ENCODE measurements at regions not wholly inside any gene's neighbourhood (a gene's known extent, or its start where the extent isn't known, plus 50 kb on each side); places are given as distances from the start of the nearest gene placed in this dataset.

DNA sequence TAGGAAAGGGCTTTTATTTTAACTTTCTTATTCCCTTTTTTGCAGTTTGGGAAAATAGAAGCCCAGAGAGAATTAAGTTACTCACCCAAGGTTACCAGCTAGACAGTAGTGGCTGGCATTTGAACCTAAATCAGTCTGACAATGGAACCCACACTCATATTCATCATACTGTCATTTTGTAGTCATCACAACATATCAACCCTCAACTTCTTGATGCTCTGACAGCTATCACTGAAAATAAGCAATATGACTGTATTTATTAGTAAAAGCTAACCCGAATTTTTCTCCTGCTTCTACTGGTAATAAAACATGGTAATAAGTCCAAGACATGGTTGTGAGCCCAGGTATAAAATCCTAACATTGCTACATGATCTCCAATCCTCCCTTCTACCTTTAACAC is 585.8 kb upstream of the UBE2E2 start:
- TF ChIP-seq, protein P1, sequence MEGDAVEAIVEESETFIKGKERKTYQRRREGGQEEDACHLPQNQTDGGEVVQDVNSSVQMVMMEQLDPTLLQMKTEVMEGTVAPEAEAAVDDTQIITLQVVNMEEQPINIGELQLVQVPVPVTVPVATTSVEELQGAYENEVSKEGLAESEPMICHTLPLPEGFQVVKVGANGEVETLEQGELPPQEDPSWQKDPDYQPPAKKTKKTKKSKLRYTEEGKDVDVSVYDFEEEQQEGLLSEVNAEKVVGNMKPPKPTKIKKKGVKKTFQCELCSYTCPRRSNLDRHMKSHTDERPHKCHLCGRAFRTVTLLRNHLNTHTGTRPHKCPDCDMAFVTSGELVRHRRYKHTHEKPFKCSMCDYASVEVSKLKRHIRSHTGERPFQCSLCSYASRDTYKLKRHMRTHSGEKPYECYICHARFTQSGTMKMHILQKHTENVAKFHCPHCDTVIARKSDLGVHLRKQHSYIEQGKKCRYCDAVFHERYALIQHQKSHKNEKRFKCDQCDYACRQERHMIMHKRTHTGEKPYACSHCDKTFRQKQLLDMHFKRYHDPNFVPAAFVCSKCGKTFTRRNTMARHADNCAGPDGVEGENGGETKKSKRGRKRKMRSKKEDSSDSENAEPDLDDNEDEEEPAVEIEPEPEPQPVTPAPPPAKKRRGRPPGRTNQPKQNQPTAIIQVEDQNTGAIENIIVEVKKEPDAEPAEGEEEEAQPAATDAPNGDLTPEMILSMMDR (IDR thresholded peaks at IDR 0.05) = no peak
- TF ChIP-seq EP300 (IDR thresholded peaks at IDR 0.05) = no peak
- no peak for TF ChIP-seq POLR2A (IDR thresholded peaks at IDR 0.05)
